ACC112 (cell line): ENCODE measurements at regions not wholly inside any gene's neighbourhood (a gene's known extent, or its start where the extent isn't known, plus 50 kb on each side); places are given as distances from the start of the nearest gene placed in this dataset.

Experiments used
- H2AFZ ChIP-seq: fragments of 200-600 bp; sonication (generic); one replicate; pipeline ENCODE4 v1.6.0; 2017; ENCODE audit warnings: antibody characterized with exemption, low read length; ENCODE audit not compliant: unreplicated experiment
- H3K27ac ChIP-seq: fragments of 200-600 bp; sonication (generic); 2 replicates; pipeline ENCODE4 v1.5.1; 2014; ENCODE audit warnings: low read depth, mild to moderate bottlenecking, antibody characterized with exemption, low read length, moderate library complexity
- H3K27me3 ChIP-seq: fragments of 200-600 bp; sonication (generic); 2 replicates; pipeline ENCODE4 v1.6.1; 2014; ENCODE audit warnings: mild to moderate bottlenecking, antibody characterized with exemption, low read length, moderate library complexity, mixed read lengths; ENCODE audit not compliant: insufficient read depth
- H3K36me3 ChIP-seq: fragments of 200-600 bp; sonication (generic); 2 replicates; pipeline ENCODE4 v1.6.1; 2016; ENCODE audit warnings: mild to moderate bottlenecking, antibody characterized with exemption, low read length, moderate library complexity, mixed read lengths; ENCODE audit not compliant: insufficient read depth
- H3K4me1 ChIP-seq: fragments of 200-600 bp; sonication (generic); one replicate; pipeline ENCODE4 v1.6.1; 2016; ENCODE audit warnings: low read length, mixed read lengths; ENCODE audit not compliant: insufficient read depth, unreplicated experiment, control insufficient read depth
- H3K4me3 ChIP-seq: fragments of 200-600 bp; sonication (generic); 2 replicates; pipeline ENCODE4 v1.5.1; 2014; ENCODE audit warnings: mild to moderate bottlenecking, low read depth, low read length
- H3K79me2 ChIP-seq: fragments of 200-600 bp; sonication (generic); one replicate; pipeline ENCODE4 v1.6.0; 2016; ENCODE audit warnings: low read length; ENCODE audit not compliant: control insufficient read depth, unreplicated experiment, insufficient read depth

GRCh38 chr13:87867426-87867825 lies 196.3 kb downstream of the SLITRK5 start:
- Histone ChIP-seq H2AFZ (no peak overlapping the region), H3K4me1 (no peaks in the 10 kb centered on the region), H3K27ac (no peak overlapping the region), H3K4me3 (no peak overlapping the region), H3K79me2 (no peaks in the 10 kb centered on the region), H3K27me3 (no peaks in the 10 kb centered on the region), H3K36me3 (no peaks in the 10 kb centered on the region)

DNA sequence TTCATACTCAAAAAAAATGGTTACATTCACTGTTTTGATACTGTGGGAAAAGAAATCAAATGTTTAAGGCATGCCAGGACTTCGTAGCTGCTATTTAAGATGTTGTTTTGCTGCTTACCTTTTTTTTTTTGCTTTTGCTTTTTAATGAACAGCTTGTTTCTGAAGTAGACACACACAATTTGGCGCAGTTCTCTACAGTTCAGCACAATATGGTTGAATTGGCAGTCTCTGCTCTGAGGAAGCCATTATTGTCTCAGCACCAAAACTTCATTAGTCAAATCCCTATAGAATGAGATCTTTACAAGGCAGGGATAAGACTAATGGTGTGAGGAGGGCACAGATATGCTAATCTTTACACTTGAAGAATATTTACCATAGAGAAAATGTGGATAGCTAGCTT lies 197.6 kb downstream of the SLITRK5 start:
- H3K27me3 ChIP-seq = no peaks in the 10 kb centered on the region
- no peak overlapping the region for H3K27ac ChIP-seq
- no peaks in the 10 kb centered on the region for H3K79me2 ChIP-seq
- no peaks in the 10 kb centered on the region for H3K4me1 ChIP-seq
- H2AFZ ChIP-seq = no peak overlapping the region
- no peaks in the 10 kb centered on the region for H3K36me3 ChIP-seq
- H3K4me3 ChIP-seq = no peak overlapping the region

DNA sequence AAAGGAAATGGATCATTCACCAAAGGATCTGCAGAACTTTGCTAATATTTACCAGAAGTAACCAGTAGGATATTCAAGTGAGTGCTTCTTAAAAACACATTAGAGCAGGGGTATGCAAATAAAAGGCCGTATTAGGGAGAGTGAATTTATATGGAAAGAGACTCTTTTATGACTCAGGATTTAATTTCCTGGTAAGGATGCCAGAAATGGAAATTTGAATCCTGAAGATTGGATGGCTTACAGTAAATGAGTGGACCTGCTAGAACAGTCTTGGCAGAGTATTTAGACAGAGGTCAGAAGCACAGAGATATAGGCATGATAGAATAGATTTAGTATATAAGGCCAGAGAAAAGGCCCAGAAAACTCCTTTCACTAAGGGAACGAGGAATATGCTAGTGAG lies 201.6 kb downstream of the SLITRK5 start:
- H2AFZ ChIP-seq = no peak overlapping the region
- no peaks in the 10 kb centered on the region for H3K4me1 ChIP-seq
- H3K79me2 ChIP-seq = no peaks in the 10 kb centered on the region
- no peak overlapping the region for H3K4me3 ChIP-seq
- H3K36me3 ChIP-seq = no peaks in the 10 kb centered on the region
- no peak overlapping the region for H3K27ac ChIP-seq
- H3K27me3 ChIP-seq = no peaks in the 10 kb centered on the region

- Histone ChIP-seq H3K36me3 (no peaks in the 10 kb centered on the region), H3K27ac (no peak overlapping the region), H2AFZ (no peak overlapping the region), H3K79me2 (no peaks in the 10 kb centered on the region), H3K4me3 (no peak overlapping the region), H3K4me1 (no peaks in the 10 kb centered on the region), H3K27me3 (no peaks in the 10 kb centered on the region)
These were observed 206.3 kb downstream of the SLITRK5 start for GRCh38 chr13:87877477-87877876.

GRCh38 chr13:87878706-87879105 lies 207.5 kb downstream of the SLITRK5 start:
- H3K79me2 ChIP-seq = no peaks in the 10 kb centered on the region
- no peak overlapping the region for H3K4me3 ChIP-seq
- H3K27ac ChIP-seq = no peak overlapping the region
- no peak overlapping the region for H2AFZ ChIP-seq
- no peaks in the 10 kb centered on the region for H3K27me3 ChIP-seq
- H3K4me1 ChIP-seq = no peaks in the 10 kb centered on the region
- H3K36me3 ChIP-seq = no peaks in the 10 kb centered on the region

- Histone ChIP-seq H3K4me3 (no peak overlapping the region), H3K27ac (no peak overlapping the region), H3K36me3 (no peaks in the 10 kb centered on the region), H3K4me1 (no peaks in the 10 kb centered on the region), H3K79me2 (no peaks in the 10 kb centered on the region), H2AFZ (no peak overlapping the region), H3K27me3 (no peaks in the 10 kb centered on the region)
These were observed 213.7 kb downstream of the SLITRK5 start for GRCh38 chr13:87884884-87885283.

DNA sequence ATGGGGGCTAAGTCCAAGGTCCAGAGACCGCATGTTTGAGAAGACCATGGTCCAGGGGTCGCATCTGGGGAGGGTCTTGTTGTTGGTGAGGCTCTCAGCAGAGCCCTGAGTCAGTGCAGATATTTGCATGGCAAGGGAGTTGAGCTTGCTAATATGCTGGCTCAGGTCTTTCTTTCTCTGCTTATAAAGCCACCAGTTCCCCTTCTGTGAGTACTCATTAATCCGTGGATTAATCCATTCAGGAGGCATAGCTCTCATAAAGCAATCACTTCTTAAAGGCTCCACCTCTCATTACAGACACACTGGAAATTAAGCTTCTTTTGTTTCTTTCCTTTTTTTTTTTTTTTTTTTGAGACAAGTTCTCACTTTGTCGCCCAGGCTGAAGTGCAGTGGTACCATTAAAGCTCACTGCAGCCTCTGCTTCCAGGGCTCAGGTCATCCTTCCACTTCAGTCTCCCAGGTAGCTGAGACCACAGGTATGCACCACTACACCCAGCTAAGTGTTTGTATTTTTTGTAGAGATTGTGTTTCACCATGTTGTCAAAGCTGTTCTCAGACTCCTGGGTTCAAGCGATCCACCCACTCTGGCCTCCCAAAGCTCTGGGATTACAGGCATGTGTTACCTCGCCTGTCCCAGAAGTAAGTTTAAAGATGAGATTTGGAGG lies 216.4 kb downstream of the SLITRK5 start:
- Histone ChIP-seq H3K36me3 (no peaks in the 10 kb centered on the region), H3K27ac (no peak overlapping the region), H3K4me3 (no peak overlapping the region), H3K4me1 (no peaks in the 10 kb centered on the region), H2AFZ (no peak overlapping the region), H3K79me2 (no peaks in the 10 kb centered on the region), H3K27me3 (no peaks in the 10 kb centered on the region)

DNA sequence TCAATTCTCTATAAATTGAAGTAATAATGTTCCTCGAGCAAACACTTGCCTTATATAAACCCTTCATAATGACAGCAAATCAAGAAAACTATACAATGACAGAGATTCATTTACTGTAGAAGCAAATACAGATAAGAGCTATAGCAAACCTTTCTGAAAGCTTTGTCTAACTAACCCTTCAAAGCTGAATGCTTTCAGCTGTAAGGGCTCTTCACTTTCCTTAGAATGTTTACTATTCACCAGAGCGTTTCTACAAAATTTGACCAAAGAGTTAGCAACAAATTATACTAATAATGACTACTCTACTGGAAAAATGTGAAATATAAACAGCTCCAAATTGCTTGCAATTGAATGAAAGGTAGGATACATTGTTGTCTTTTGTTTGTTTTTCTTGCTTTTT lies 218.1 kb downstream of the SLITRK5 start:
- Histone ChIP-seq H3K27me3 (no peaks in the 10 kb centered on the region), H3K4me3 (no peak overlapping the region), H3K4me1 (no peaks in the 10 kb centered on the region), H3K27ac (no peak overlapping the region), H3K36me3 (no peaks in the 10 kb centered on the region), H3K79me2 (no peaks in the 10 kb centered on the region), H2AFZ (no peak overlapping the region)

GRCh38 chr13:87893186-87893585 lies 222.0 kb downstream of the SLITRK5 start:
- Histone ChIP-seq H3K27ac (no peak overlapping the region), H3K79me2 (no peaks in the 10 kb centered on the region), H3K27me3 (no peaks in the 10 kb centered on the region), H3K4me3 (no peak overlapping the region), H3K4me1 (no peaks in the 10 kb centered on the region), H3K36me3 (no peaks in the 10 kb centered on the region), H2AFZ (no peak overlapping the region)

DNA sequence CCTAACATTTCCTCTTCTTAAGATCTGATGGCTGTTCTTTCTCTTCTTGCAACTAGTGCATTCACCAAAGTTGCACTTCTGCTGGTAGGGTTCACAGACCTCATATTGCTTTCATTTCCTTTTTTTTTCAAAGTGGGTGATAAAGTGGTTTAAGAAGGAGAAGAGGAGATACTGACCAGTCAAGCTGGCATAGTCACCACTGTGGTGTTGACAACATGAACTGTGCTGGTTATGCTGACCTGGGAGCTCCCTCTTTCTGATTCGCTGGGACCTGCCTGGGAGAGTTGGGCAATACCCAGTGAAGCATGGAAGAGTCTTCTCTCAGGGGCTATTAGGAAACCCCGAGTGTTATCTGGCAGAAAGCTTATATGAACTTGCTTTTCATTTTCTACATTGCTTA lies 222.9 kb downstream of the SLITRK5 start:
- no peaks in the 10 kb centered on the region for H3K36me3 ChIP-seq
- H3K4me1 ChIP-seq = no peaks in the 10 kb centered on the region
- no peaks in the 10 kb centered on the region for H3K79me2 ChIP-seq
- H3K4me3 ChIP-seq = no peak overlapping the region
- H2AFZ ChIP-seq = no peak overlapping the region
- no peak overlapping the region for H3K27ac ChIP-seq
- no peaks in the 10 kb centered on the region for H3K27me3 ChIP-seq

DNA sequence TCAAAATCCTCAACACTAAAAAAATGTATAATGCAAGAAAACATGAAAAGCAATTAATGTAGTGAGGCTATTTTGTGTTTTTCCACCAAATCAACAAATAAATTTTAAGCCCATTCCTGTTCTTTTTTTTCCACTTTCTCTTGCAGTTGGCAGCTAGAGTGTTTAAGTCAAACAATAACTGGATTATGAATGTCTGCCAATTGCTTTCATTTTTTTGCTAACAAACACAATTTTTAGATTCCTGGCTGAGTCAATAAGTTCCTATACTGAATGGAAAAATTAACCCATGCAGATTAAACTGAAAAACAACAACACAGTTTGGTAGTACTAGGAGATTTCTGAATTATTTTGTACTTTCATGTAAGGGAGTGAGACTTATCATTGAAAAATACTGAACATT lies 232.4 kb downstream of the SLITRK5 start:
- Histone ChIP-seq H3K79me2 (no peaks in the 10 kb centered on the region), H3K36me3 (no peaks in the 10 kb centered on the region), H2AFZ (no peak overlapping the region), H3K27me3 (no peaks in the 10 kb centered on the region), H3K27ac (no peak overlapping the region), H3K4me3 (no peak overlapping the region), H3K4me1 (no peaks in the 10 kb centered on the region)
